ENCODE measurements at regions not wholly inside any gene's neighbourhood (a gene's known extent, or its start where the extent isn't known, plus 50 kb on each side); places are given as distances from the start of the nearest gene placed in this dataset.

DNA sequence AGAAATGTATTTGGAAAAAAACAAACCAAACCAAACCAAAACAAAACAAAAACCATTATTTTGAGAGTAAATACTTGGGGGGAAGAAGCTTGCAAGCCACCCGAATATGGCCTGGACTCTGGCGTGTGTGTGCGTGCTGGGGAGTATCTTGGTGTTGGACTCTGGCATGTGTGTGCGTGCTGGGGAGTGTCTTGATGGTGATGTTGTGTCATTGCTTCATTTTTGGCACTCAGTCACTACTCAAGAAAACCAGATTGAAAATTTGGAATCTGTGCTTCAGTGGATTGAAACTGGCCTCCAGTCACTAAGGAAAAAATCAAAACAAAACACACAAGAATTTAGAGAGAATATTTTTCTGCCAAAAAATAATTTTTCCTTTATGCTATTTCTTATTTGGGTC lies 76.1 kb downstream of the ARRDC3 start:
- no peak for TF ChIP-seq CTCF (IDR thresholded peaks at IDR 0.05; ENCODE audit: poor library complexity, severe bottlenecking)
- TF ChIP-seq EZH2 (IDR thresholded peaks at IDR 0.05; ENCODE audit: borderline replicate concordance, insufficient read depth, low read length, poor library complexity, severe bottlenecking): no peak
